GM21360 (cell line): ENCODE measurements at regions not wholly inside any gene's neighbourhood (a gene's known extent, or its start where the extent isn't known, plus 50 kb on each side); places are given as distances from the start of the nearest gene placed in this dataset.

ENCODE experiments used
- ATAC-seq: cut with Tn5 transposase; IDR thresholded peaks from one replicate; pipeline ENCODE4 v1.9.1; 2021; ENCODE audit warnings: mild to moderate bottlenecking, moderate library complexity; ENCODE audit not compliant: unreplicated experiment

GRCh38 chr12:82047446-82047845 lies 288.3 kb upstream of the PPFIA2 start:
- ATAC-seq, result no peak

DNA sequence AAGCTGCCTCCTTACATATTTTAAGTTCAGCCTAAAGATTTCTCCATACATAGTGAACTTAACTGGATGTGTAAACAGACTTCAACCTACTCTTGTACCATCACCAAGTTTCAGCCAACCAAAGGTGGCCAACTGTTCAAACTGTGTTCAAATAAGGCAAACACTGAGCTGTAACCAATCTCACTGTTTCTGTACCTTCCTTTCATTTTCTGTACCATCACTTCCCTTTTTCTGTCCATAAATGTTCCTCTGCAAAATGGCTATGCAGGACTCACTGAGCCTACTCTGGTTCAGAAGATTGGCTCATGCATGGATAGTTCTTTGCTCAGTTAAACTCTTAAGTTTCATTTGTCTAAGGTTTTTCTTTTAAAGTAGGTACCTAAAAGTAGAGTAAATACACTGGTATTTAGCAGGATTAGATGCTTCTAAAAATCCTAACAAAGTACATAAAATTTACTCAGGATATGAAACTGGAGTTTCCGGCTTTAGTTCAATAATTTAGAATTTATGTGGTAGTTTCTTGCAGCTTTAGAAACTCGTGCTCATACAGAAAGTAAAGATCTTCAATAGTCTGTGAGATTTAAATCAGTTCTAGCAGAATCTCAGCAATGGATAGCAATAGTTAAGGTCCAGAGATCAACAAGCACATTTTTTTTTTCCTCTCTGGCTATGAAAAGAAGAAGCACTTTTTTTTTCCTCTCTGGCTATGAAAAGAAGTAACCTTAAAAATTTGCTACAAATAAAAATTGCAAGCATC lies 282.0 kb upstream of the PPFIA2 start:
- ATAC-seq, result peak; percentile 90

GRCh38 chr12:82034769-82035168 lies 275.6 kb upstream of the PPFIA2 start:
- ATAC-seq, result no peak

- ATAC-seq, result no peak
Measured at GRCh38 chr12:82029936-82030335, 270.8 kb upstream of the PPFIA2 start.

GRCh38 chr12:82028772-82029171 lies 269.6 kb upstream of the PPFIA2 start:
- ATAC-seq, result no peak

- no peak for ATAC-seq
Measured at GRCh38 chr12:82027612-82028011, 268.5 kb upstream of the PPFIA2 start.

DNA sequence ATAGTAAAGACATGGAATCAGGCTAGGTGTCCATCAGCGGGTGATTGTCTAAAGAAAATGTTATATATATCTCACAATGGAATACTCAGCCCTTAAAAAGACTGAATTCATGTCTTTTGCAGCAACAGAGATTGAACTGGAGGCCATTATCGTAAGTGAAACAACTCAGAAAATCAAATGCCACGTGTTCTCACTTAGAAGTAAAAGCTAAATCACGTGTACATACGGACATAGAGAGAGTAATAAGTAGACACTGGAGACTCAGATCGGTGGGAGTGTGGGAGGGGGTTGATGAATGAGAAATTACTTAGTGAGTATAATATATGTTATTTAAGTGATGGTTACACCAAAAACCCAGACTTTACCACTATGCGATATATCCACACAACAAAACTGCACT lies 266.3 kb upstream of the PPFIA2 start:
- no peak for ATAC-seq

DNA sequence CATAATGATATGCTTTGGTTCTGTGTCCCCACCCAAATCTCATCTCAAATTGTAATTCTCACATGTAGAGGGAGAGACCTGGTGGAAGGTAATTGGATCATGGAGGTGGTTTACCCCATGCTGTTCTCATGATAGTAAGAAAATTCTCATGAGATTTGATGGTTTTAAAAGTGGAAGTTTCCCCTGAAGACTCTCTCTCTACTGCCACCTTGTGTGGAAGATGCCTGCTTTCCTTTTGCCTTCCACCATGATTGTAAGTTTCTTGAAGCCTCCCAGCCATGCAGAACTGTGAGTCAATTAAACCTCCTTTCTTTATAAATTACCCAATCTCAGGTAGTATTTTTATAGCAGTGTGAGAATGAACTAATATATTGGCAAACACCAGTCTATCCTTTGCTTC lies 260.4 kb upstream of the PPFIA2 start:
- no peak for ATAC-seq

GRCh38 chr12:82015623-82016347 lies 256.6 kb upstream of the PPFIA2 start:
- ATAC-seq, result no peak

GRCh38 chr12:82012176-82012575 lies 253.0 kb upstream of the PPFIA2 start:
- ATAC-seq, result no peak

DNA sequence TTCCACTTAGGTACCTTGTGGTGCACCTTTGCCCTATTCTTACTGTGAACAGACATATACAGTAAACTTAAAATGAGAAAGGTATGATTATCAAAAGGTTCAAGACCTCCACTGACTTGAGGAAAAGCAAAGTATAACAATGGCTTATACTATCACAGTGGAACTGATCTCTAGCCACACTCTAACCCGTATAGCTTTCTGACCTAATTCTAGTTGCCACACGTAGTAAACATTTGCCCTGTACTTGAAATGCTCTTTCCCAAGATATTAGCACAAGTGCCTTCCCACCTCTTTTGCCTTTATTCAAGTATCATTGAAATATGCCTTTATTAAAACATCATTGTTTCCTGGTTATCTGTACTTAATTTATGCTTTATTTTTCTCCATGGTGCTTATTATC lies 250.4 kb upstream of the PPFIA2 start:
- no peak for ATAC-seq

DNA sequence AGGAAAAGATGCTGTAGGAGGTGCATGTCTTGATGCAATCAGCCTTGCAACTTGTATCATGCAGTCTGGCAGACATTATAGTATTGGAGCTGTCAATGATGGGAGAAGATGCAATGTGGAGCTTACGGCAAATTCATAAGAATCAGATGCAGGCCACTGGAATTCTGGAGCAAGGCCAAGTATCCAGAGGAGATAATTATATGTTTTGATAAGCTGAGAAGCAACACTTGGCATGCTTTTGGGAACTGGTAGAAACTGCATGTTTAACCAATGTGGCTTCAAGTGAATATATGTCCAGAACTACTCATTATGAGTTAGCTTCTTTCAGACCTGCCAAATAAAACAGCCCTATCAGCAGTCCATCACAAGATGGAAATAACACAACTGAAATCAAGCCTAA lies 249.1 kb upstream of the PPFIA2 start:
- ATAC-seq, result no peak

- no peak for ATAC-seq
Measured at GRCh38 chr12:81998761-81999378, 239.7 kb upstream of the PPFIA2 start.

GRCh38 chr12:81992461-81992860 lies 233.3 kb upstream of the PPFIA2 start:
- no peak for ATAC-seq

DNA sequence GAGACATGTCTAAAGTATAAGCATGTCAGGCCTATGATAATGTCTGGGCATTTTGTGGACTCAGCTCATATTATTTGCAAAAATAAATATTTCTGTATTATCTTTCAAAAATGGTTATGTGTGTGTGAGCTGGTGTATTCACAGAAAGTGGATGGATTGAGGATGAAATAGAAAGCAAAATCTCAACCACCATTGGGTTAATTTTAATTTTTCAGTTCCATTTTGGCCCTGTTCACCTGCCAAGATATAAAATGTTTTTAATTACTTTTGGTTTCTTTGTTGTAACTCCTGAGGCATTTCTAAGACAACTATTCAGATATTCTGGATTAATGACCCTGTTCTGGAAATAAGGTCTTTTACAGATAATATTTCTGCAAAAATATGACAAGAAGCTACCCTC lies 232.7 kb upstream of the PPFIA2 start:
- ATAC-seq, result no peak

DNA sequence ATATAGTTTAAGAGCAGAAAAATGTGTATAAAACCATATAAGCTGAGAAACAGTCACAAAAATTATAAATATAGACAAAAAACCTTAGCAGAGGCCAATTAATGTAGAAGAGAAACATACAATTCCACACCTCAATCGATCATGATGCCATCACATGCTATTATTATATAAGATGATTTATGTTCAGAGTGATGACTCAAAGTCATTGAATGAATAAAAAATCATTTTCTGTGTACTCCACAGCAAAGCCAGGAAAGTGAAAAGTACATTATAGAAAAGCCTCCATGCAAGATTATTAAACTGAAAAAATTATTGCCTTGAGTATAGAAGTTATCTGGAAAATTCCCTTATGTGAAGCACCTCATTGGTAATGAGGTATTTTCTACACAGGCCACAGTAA lies 229.2 kb upstream of the PPFIA2 start:
- no peak for ATAC-seq

DNA sequence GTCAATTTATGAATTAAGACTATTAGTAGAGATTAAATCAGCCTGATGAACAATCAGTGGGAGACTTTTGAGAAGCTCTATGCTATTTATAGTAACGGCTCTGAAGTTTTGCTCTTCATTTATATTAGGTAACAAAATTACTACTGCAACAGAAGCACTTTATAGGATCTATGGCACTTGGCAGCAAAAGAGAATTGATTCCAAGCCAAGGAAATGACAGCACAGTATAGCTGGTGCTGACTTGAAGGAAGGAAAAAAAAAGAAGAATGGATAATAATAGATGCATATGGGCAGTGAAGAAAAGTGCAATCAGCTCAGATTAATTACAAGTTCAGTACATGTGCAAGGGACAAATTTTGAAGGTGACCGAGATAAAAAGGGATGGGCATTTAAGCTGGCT lies 228.2 kb upstream of the PPFIA2 start:
- ATAC-seq, result no peak

DNA sequence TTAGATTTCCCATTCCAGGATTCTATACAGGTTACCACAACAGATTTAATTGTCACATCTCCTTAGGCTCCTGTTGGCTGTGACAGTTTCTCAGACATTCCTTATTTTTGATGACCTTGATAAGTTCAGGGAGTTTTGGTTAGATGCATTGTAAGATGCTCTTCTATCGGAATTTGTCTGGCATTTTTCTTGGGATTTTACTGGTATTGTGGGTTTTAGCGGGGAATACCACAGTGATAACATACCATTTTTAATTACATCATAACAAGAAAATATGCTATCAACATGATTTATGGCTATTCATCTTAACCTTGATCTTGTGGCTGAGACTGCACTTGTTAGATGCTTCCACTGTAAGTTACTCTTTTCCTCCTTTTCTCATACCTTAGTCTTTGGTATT lies 217.5 kb upstream of the PPFIA2 start:
- no peak for ATAC-seq

DNA sequence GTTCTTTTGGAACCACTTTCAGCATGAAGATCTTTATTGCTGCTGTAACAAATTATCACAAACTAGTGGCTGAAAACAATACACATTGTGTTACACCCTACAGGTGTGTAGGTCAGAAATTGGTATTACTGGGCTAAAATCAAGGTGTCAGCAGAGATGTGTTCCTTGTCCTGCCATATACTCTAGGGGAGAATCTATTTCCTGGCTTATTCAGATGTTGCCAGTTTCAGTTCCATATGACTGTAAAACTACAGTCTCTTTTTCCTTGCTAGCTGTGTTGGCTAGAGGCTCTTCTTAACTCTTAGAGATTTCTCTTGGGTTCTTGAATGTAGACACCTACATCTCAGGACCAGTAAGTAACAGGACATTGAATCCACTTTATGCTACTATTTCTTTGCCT lies 215.6 kb upstream of the PPFIA2 start:
- no peak for ATAC-seq

DNA sequence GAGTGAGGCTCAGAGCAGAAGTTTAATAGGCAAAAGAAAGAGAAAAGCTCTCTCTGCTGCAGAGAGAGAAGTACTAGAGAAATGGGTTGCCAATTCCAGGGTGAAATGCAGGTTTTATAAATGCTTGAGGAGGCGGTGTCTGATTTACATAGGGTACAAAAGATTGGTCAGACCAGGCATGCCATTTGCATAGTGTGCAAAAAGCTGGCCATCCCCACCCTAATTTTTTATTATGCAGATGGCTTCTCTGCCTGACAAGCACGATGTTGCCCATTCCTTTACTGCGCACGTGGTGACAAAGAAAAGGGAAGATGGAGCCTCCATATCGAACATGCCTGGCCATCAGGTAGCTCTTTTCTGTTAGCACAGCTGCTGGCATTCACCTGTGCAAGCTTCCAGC lies 209.3 kb upstream of the PPFIA2 start:
- ATAC-seq, result no peak

- ATAC-seq, result no peak
Measured at GRCh38 chr12:81963636-81964035, 204.5 kb upstream of the PPFIA2 start.

DNA sequence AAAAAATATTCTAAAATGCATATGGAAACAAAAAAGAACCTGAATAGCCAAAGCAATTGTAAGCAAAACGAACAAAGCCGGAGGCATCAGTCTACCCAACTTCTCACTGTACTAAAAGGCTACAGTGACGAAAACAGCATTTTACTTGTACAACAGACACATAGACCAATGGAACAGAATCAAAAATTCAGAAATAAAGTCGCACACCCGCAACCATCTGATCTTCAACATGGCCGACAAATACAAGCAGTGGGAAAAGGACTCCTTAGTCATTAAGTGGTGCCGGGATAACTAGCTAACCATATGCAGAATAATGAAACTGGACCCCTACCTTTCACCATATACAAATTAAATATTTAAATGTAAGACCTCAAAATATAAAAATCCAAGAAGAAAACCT lies 203.9 kb upstream of the PPFIA2 start:
- no peak for ATAC-seq
